Activated gamma-delta T cell treated with Interleukin-2 at 50 U/mL for 16 hours (primary cell): ENCODE measurements at regions not wholly inside any gene's neighbourhood (a gene's known extent, or its start where the extent isn't known, plus 50 kb on each side); places are given as distances from the start of the nearest gene placed in this dataset.

Experiments used
- DNase-seq: peaks from one replicate; pipeline ENCODE4 v3.0.0-alpha.2; 2020

GRCh38 chr9:106682420-106682819 lies 180.5 kb upstream of the ZNF462 start:
- DNase-seq, result no peak

- no peak for DNase-seq
Measured at GRCh38 chr9:106683454-106683853, 179.5 kb upstream of the ZNF462 start.

DNA sequence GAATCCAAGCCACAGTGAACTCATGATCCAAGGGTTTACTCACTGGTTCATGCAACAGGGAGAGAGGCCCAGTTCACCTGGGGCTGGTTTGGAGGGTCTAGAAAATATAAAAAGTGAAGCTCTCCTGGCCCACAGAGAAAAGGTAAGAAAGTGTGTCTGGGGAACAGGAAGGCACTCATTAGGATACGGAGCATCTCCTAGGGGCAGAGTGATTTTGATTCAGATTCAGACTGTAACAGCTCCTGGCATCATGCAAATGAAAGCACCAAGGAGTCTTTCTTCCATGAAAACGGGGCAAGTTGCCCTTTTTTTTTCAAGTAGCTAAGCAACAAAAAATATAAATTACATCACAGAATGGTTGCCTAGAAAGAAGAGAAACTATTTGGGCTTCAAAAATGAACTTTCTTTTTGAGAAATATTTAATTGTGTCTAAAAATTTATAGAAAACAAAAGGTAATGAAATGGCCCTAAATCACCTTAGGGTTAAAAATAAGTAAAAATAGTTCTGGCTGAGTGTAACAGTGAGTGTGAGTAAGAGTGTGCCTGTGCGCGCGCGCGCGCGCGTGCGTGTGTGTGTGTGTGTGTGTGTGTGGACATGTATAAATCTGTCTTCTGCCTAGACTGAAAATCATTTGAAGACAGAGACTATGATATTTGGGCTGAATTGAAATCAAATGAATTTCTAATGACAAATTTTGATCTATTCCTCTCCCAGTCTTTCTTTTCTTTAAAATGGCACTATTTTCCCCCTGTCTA lies 177.8 kb upstream of the ZNF462 start:
- no peak for DNase-seq

DNA sequence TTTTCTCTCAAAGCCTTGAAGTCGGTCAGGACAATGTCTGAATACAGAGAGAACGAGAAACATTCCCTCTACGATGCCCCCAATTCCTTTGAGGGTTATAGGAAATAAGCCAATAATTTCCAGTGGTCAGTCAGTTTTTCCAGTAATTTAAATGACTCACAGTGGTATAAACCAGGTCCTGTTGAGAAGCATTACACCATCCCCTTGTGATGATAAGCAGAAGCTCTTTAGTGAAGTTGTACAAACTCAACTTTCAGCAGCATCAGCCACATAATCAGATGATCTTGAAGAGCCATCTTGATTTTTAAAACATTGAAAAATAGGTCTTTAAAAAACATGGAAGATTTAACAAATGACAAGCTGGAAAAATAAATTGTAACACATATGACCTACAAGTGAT lies 173.9 kb upstream of the ZNF462 start:
- DNase-seq, result no peak

- DNase-seq, result no peak
Measured at GRCh38 chr9:106691627-106692026, 171.3 kb upstream of the ZNF462 start.

GRCh38 chr9:106693558-106693957 lies 169.4 kb upstream of the ZNF462 start:
- DNase-seq, result no peak

GRCh38 chr9:106696804-106697203 lies 166.2 kb upstream of the ZNF462 start:
- no peak for DNase-seq

GRCh38 chr9:106697390-106697749 lies 165.6 kb upstream of the ZNF462 start:
- DNase-seq, result no peak

- no peak for DNase-seq
Measured at GRCh38 chr9:106697750-106698502, 165.0 kb upstream of the ZNF462 start.

GRCh38 chr9:106700676-106701075 lies 162.3 kb upstream of the ZNF462 start:
- no peak for DNase-seq

GRCh38 chr9:106701611-106702010 lies 161.4 kb upstream of the ZNF462 start:
- DNase-seq, result no peak

DNA sequence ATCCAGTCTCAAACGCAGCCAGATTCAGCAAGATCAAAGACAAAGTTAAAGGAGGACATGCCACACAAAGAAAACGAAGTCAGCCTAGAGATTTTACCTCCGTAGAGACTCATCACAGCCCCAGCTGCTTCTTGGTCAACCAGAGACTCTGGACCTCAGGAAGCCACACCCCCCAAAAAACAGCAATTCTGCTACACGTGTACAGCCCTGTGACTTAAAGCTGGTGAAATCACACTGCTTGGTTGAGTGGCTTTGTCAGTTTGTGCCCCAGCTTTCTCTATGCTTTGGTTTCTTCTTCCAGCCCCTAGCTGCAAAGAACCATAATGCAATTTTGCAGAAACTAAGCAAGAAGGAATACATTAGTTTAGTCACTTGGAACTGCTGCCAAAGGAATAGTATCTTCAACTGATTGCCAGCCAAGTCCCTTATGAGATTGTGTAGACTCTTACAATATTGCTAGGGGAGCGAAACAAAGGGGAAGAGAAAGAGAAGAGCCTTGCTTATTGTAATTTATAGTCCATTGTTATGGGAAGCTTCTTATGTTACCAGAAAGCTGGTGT lies 158.8 kb upstream of the ZNF462 start:
- DNase-seq, result no peak

DNA sequence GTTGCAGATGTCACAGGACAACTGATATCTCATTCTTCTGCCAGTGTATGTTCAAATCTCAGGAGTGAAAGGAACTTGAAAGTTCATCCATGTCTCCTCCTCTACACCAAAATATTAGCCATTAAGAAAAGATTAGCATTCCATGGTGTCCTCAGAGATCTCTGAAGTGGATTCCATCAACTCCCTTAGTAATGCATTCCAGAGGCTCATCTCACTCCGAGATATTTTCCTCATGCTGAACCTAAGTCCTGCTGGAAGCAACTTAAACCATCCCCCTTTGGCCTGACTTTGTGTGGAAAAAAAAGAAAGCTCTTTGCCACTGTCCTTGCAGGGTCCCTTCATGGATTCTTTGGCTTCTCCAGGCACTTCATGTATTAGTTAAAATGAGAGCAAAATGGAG lies 155.7 kb upstream of the ZNF462 start:
- no peak for DNase-seq

DNA sequence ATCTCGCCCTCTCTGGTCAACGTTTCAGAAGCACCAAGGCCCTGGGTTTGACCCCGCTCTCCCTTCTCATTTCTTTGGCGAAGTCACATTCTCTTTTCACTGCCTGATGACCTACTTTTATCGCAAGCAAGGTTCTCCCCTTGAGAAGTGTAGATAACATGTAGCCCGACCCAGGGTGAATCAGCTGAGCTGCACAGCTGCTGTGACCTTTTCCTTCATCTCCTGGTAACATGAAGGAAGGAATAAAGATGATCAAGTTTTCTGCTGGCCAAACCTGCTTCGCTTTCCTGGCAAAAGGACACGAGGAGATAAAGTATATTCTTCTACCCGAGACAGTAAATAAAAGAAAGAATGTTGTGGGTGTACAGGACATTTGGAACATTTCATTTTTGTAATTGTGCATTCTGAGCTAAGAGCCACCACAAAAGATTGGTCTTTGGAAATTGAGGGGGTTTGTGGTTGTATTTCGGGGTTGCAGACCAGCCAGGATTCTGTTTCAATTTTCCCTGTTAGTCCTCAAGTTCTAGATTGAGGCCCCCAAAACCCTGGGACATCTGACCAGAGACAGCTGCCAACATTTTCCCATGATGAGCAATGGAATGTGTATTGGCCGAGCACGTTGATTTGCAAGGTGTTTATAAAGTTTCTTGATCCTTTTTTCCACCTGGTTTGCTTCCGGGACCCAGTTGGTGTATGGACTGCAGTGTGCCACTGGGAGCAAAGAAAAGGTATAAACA lies 155.1 kb upstream of the ZNF462 start:
- no peak for DNase-seq

GRCh38 chr9:106708475-106709146 lies 154.4 kb upstream of the ZNF462 start:
- DNase-seq, result no peak

GRCh38 chr9:106712279-106712678 lies 150.7 kb upstream of the ZNF462 start:
- DNase-seq, result no peak

GRCh38 chr9:106713206-106713605 lies 149.8 kb upstream of the ZNF462 start:
- no peak for DNase-seq

DNA sequence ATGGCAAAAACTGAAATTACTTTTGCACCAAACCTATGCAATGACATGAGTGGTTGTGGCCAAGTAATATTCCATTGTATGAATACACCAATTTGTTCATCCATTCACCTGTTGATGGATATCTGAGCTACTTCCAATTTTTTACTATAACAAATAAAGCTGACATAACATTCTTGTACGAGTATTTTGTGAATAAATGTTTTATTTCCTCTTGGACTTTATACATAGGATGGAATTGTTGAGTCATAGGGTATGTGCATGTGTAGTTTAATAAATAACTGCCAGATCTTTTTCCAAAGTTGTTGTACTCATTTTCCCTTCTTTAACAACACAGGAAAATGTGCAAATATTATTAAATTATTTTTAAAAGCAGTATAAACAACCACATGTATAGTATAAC lies 146.1 kb upstream of the ZNF462 start:
- no peak for DNase-seq

DNA sequence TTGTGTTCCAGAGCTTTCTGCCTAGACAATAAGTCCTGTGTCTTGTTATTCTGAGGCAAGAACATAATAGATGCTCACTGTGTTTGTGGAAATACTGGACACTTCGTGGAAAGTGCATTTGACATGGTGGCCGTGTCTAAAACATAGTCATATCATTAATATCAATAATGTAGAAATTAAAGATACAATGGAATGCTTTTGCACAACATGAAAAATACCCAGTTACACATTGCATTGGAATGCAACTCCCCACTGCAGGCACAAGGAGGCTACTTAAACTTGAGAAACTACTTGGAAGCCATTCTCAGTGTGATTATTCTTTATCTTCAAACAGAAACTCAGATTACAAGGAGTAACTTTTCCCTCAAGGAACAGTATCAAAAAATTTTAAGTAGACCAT lies 145.3 kb upstream of the ZNF462 start:
- DNase-seq, result no peak

DNA sequence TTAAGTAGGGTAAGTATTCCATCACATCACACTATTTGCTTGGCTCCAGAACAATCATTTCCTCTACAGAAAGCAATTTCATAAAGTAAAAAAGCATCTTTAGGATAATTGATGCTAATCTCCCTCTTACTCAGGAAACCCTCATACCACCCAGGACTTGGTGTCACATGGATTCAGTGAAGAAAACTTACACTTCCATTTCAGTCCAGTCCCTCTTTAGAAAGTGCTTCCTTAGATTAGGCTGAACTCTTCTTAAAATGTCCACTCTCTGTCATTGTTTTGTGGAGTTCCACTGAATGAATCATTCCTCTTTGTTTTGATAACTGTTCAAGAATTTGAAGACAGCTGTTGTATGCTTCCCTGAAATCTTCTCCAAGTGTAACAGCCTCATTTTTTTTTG lies 144.0 kb upstream of the ZNF462 start:
- no peak for DNase-seq

DNA sequence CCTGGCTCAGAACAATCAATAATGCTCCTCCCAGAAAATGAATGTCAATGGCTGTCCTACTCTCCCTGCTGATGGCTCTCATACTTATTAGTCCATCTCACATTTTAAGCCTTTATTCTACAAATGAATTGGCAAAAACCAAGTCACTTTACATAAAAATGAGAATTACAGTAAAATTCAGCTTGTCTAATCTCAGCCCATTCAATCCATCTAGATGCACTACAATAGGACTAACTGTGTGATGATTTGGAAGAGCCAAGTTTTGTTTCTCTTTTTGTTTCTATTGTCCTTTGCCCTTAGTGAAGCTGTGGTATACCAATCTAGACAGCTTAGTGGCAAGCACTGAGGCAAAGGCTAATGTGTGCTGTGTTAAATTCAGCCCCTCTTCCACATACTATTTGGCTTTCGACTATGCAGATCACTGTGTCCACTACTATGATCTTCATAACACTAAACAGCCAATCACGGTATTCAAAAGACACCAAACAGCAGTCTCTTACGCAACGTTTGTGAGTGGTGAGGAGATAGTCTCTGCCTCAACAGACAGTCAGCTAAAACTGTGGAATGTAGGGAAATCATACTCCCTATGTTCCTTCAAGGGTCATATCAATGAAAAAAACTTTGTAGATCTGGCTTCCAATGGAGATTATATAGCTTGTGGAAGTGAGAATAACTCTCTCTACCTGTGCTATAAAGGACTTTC lies 140.8 kb upstream of the ZNF462 start:
- DNase-seq, result no peak

GRCh38 chr9:106723926-106724325 lies 139.0 kb upstream of the ZNF462 start:
- DNase-seq, result no peak
